ENCODE measurements at regions not wholly inside any gene's neighbourhood (a gene's known extent, or its start where the extent isn't known, plus 50 kb on each side); places are given as distances from the start of the nearest gene placed in this dataset.
A peak's percentile ranks its signal among the peaks of the same experiment; 100 is the strongest.

DNA sequence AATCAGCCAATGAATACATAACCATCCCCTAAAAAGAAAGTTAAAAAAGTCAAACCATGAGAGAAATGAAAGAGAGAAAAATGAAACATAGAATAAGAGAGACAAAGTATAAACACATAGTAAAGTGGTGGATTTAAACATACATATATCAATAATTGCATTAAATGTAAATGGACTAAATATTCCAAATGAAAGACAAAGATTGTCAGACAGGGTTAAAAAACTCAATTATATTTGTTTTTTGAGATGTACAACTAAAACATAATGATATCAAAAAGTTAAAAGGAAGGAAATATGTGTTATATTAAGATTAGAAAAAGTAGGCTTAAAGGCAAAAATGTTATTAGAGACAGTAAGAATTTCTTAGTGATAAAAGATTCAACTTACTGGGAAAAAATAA is 83.8 kb upstream of the CELF4 start:
- DNase-seq (ENCODE audit: low read depth in 4 of 4, low spot score in 3 of 4) = no peak

DNA sequence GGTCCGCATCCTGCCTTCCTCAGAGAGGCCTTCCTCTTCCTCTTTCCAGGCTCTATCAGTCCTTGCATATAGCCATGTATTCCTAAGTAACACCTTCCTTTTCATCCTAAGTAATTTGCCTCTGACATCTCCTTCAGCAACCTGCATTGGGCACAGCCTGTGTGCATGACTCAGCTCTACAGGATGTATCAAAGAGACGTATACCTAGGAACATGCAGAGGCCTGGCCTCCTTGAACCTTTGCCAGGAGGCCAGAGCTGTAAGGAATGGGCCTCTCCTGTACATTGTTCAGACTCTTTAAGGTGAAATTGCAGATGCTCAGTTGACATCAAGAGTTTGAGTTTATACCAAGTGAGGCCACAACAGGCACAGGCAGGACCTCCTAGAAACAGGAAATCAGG is 76.0 kb upstream of the CELF4 start:
- DNase-seq (ENCODE audit: low read depth in 4 of 4, low spot score in 3 of 4) = no peak

- DNase-seq (ENCODE audit: low read depth in 4 of 4, low spot score in 3 of 4) = no peak
Measured at GRCh38 chr18:37640504-37640903, 74.9 kb upstream of the CELF4 start.

- DNase-seq (ENCODE audit: low read depth in 4 of 4, low spot score in 3 of 4) = no peak
Measured at GRCh38 chr18:37639846-37640245, 74.2 kb upstream of the CELF4 start.

DNA sequence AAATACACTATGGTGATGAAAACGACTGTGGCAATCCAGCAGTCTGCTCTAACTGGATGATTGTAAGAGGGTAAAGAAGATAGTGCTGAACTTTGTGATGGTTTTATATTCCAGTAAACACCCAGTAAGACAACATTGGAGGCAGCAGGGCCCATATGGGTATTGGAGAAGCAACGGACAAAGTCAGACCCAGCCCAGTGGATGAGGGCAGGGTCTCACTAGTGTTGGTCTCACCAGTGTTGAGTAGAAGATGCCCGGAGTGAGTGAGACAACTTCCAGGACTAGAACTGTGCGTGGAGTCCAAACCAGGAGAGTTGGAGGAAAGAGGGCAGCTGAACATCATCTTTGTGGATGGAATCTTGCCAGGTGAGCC is 71.9 kb upstream of the CELF4 start:
- DNase-seq (ENCODE audit: low read depth in 4 of 4, low spot score in 3 of 4) = no peak

- no peak for DNase-seq (ENCODE audit: low read depth in 4 of 4, low spot score in 3 of 4)
Measured at GRCh38 chr18:37636831-37637477, 71.4 kb upstream of the CELF4 start.

DNA sequence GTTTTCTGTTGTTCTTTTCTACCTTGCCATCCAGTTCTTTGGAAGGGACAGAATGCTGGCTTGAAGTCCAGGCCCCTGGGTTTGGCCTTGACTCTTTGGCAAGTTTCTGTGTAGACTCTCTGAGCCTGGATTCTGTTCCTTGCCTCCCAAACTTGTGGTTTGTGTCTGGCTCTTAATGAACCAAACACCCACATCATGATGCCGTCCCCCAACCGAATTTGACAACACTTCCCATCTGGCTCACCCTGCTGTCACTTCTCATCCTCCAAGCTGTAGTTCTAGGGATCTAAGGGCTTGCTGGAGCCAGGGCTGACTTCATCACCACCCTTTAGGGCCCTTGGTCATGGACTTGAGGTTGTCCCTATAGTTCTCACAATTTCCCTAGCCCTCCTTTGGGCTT is 68.9 kb upstream of the CELF4 start:
- no peak for DNase-seq (ENCODE audit: low read depth in 4 of 4, low spot score in 3 of 4)

DNA sequence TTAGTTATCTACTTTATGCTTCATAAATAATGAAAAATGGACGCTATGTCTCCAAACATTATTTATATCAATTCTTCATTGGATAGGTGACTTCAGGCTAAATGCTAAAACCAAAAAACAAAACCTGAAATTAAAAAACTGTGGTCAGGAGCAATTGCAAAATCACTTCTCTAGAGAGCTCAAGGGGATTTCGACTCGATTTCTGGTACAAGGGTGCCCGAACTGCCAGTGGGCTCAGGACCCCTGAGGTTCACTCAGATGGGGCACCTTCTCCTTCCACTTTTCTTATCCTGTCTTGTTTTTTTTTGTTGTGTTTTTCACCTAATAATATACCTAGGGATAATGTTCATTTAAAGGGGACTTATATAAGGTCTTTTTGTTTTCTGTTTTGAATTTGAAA is 65.8 kb upstream of the CELF4 start:
- DNase-seq (ENCODE audit: low read depth in 4 of 4, low spot score in 3 of 4) = no peak

DNA sequence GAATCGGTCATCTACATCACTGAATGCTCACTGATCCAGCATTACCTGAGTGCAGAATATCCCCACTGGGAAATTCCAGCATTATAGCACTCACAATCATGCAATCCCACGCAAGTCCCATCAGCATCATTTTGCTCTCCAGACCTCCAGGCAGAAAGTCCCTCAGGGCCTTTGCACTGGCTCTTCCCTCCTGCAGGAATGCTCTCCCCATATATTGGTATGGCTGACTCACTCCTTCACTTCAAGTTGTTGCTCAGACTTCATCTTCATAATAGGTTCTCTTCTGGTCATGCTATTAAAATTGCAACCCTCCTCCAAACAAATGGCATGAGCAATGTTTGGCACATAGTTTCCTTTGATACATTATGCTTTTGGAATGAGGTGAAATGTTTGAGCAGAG is 64.7 kb upstream of the CELF4 start:
- DNase-seq (ENCODE audit: low read depth in 4 of 4, low spot score in 3 of 4) = no peak

GRCh38 chr18:37628470-37629220 is 63.0 kb upstream of the CELF4 start:
- no peak for DNase-seq (ENCODE audit: low read depth in 4 of 4, low spot score in 3 of 4)

- DNase-seq (ENCODE audit: low read depth in 4 of 4, low spot score in 3 of 4) = peak in 1 of 4 donors; percentile 21
Measured at GRCh38 chr18:37624318-37624717, 58.7 kb upstream of the CELF4 start.

DNA sequence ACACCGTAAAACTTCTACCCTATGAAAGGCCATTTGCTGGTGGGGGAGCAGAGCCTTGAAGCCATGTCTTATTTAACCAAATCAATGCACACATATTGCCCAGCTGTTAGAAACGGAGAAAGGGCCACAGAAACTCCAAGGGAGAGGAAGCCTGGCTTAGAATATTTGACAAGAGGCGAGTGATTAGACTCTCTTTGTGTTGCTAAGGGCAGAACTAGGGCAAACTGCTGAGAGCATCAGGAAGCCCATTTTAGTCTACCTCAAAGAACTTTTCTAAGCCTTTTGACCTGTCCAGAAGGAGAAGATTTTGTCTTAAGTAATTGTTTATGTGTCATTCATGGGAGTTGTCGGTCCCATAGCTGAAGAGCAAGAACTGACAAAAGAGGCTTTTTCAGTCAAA is 54.4 kb upstream of the CELF4 start:
- DNase-seq (ENCODE audit: low read depth in 4 of 4, low spot score in 3 of 4) = no peak

DNA sequence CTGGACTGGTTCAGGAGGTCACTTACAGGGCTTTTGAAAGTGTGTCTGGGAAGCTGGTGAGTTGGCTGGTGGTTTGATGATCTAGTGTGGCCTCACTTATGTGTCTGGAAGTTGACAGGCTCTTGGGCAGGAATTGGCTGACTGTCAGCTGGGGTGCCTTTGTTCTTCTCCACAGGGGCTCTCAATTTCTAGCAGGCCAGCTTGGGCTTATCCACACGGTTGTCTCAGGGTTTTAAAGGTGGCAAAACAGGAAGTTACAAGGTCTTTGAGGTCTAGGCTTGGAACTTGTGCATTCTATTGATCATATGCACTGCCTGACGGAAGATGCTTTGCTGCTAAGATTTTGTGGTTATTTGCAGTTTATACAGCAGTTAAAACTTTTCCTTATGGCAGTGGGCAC is 52.0 kb upstream of the CELF4 start:
- no peak for DNase-seq (ENCODE audit: low read depth in 4 of 4, low spot score in 3 of 4)

Data from right renal pelvis (tissue), 4 donors.